ENCODE measurements at regions not wholly inside any gene's neighbourhood (a gene's known extent, or its start where the extent isn't known, plus 50 kb on each side); places are given as distances from the start of the nearest gene placed in this dataset.

DNA sequence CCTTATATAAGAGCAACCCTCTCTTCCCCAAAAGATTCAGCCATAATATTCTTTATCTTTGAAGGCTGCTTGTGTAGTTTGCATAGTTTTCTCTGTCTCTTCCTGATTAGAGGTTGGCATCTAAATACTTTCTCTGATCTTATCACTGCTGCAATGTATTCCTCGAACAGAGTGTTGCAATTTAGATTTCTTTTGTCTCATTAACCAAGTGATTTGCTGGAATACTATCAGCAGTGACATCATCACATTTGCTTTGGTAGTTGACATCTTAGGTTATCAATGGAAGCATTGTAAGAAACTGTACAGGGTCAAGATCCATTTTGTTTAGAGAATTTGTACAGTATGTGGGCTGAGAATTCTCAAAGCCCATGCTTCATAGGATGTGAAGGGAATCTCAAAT lies 72.0 kb upstream of the NEUROD1 start:
- Histone ChIP-seq H3K4me3 (no peak overlapping the region), H3K9me3 (no peaks in the 10 kb centered on the region), H3K27me3 (no peaks in the 10 kb centered on the region), H3K27ac (no peak overlapping the region), H3K4me1 (no peaks in the 10 kb centered on the region), H3K36me3 (no peaks in the 10 kb centered on the region)
- no peak for DNase-seq
- intact Hi-C loops (cut with DNase I; ENCODE audit: low total_unique reads): no loop called here
- TF ChIP-seq, protein P1, sequence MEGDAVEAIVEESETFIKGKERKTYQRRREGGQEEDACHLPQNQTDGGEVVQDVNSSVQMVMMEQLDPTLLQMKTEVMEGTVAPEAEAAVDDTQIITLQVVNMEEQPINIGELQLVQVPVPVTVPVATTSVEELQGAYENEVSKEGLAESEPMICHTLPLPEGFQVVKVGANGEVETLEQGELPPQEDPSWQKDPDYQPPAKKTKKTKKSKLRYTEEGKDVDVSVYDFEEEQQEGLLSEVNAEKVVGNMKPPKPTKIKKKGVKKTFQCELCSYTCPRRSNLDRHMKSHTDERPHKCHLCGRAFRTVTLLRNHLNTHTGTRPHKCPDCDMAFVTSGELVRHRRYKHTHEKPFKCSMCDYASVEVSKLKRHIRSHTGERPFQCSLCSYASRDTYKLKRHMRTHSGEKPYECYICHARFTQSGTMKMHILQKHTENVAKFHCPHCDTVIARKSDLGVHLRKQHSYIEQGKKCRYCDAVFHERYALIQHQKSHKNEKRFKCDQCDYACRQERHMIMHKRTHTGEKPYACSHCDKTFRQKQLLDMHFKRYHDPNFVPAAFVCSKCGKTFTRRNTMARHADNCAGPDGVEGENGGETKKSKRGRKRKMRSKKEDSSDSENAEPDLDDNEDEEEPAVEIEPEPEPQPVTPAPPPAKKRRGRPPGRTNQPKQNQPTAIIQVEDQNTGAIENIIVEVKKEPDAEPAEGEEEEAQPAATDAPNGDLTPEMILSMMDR (IDR thresholded peaks at IDR 0.05): no peak

- no peaks in the 10 kb centered on the region for H3K9me3 ChIP-seq
- TF ChIP-seq, protein P1 (IDR thresholded peaks at IDR 0.05): no peak
- H3K36me3 ChIP-seq: no peaks in the 10 kb centered on the region
- no peak overlapping the region for H3K4me3 ChIP-seq
- intact Hi-C loops (cut with DNase I; ENCODE audit: low total_unique reads): no loop called here
- H3K27ac ChIP-seq: no peak overlapping the region
- no peaks in the 10 kb centered on the region for H3K4me1 ChIP-seq
- H3K27me3 ChIP-seq: no peaks in the 10 kb centered on the region
- DNase-seq: no peak
These were observed 73.4 kb upstream of the NEUROD1 start for GRCh38 chr2:181753686-181754085.

GRCh38 chr2:181754105-181754504 lies 73.8 kb upstream of the NEUROD1 start:
- DNase-seq: no peak
- Histone ChIP-seq H3K4me1 (no peaks in the 10 kb centered on the region), H3K4me3 (no peak overlapping the region), H3K27ac (no peak overlapping the region), H3K9me3 (no peaks in the 10 kb centered on the region), H3K27me3 (no peaks in the 10 kb centered on the region), H3K36me3 (no peaks in the 10 kb centered on the region)
- intact Hi-C loops (cut with DNase I; ENCODE audit: low total_unique reads): no loop called here
- TF ChIP-seq, protein P1 (IDR thresholded peaks at IDR 0.05): no peak

DNA sequence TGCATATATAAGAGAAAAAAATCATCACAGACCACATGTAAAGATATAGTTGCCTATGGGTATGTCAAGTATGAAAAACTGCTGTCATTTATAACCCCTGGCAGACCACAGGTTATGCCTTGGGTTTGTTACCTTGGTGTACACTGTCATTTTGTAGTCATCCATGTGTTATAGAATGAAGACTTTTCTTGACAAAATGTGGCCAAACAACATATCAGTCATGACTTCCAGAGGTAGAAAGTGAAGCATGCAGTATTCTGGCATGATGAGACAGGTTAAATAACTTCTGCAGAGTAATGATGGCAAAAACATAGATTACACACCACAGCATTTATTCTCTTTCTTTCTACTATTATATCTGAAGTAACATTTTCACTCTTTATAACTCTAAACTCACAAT lies 74.9 kb upstream of the NEUROD1 start:
- no peaks in the 10 kb centered on the region for H3K27me3 ChIP-seq
- no peaks in the 10 kb centered on the region for H3K4me1 ChIP-seq
- TF ChIP-seq, protein P1 (IDR thresholded peaks at IDR 0.05): no peak
- H3K36me3 ChIP-seq: no peaks in the 10 kb centered on the region
- H3K4me3 ChIP-seq: no peak overlapping the region
- H3K27ac ChIP-seq: no peak overlapping the region
- intact Hi-C loops (cut with DNase I; ENCODE audit: low total_unique reads): no loop called here
- DNase-seq: no peak
- no peaks in the 10 kb centered on the region for H3K9me3 ChIP-seq

- intact Hi-C loops (cut with DNase I; ENCODE audit: low total_unique reads): no loop called here
- Histone ChIP-seq H3K27me3 (no peaks in the 10 kb centered on the region), H3K36me3 (no peaks in the 10 kb centered on the region), H3K9me3 (no peaks in the 10 kb centered on the region), H3K4me1 (no peaks in the 10 kb centered on the region), H3K27ac (no peak overlapping the region), H3K4me3 (no peak overlapping the region)
- DNase-seq: no peak
- TF ChIP-seq, protein P1 (IDR thresholded peaks at IDR 0.05): no peak
These were observed 80.2 kb upstream of the NEUROD1 start for GRCh38 chr2:181760521-181760920.

DNA sequence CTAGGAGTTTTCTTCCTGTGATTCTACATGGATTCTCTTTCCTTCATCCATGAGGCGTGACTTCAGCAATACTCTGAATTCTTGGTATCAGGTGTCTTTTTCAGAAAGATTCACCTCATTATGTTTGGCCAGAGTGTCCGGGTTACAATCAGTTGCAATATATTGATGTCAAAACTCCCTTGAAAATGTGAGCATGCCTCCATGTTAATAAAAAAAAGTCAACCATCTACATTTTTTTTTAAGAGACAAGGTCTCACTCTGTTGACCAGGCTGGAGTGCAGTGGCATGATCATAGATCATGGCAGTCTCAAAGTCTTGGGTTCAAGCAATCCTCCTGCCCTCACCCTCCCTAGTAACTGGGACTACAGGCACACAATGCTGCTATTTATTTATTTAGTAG lies 80.9 kb upstream of the NEUROD1 start:
- no peaks in the 10 kb centered on the region for H3K4me1 ChIP-seq
- H3K9me3 ChIP-seq: no peaks in the 10 kb centered on the region
- DNase-seq: no peak
- intact Hi-C loops (cut with DNase I; ENCODE audit: low total_unique reads): no loop called here
- no peaks in the 10 kb centered on the region for H3K27me3 ChIP-seq
- H3K36me3 ChIP-seq: no peaks in the 10 kb centered on the region
- H3K4me3 ChIP-seq: no peak overlapping the region
- H3K27ac ChIP-seq: no peak overlapping the region
- TF ChIP-seq, protein P1 (IDR thresholded peaks at IDR 0.05): no peak

Data from tibial artery (tissue), 4 donors.